ENCODE measurements at regions not wholly inside any gene's neighbourhood (a gene's known extent, or its start where the extent isn't known, plus 50 kb on each side); places are given as distances from the start of the nearest gene placed in this dataset.

- H3K4me3 ChIP-seq (ENCODE audit: low read length in 2 of 2): no peak overlapping the region
- no peaks in the 10 kb centered on the region for H3K4me1 ChIP-seq (ENCODE audit: control insufficient read depth in 2 of 2, insufficient read depth in 2 of 2, low read length in 2 of 2)
- no peaks in the 10 kb centered on the region for H3K9me3 ChIP-seq (ENCODE audit: control insufficient read depth in 2 of 2, insufficient read depth in 1 of 2, low read length in 1 of 2)
- no peak for DNase-seq (ENCODE audit: low read depth in 6 of 9, low spot score in 9 of 9)
- WGBS: 89% methylated on average over 1 of the region's 1 CpG
- H3K36me3 ChIP-seq (ENCODE audit: control insufficient read depth in 2 of 2, insufficient read depth in 2 of 2, low read length in 1 of 2): no peaks in the 10 kb centered on the region
- H3K27me3 ChIP-seq (ENCODE audit: control insufficient read depth in 2 of 2, insufficient read depth in 1 of 2, low read length in 1 of 2): no peaks in the 10 kb centered on the region
- no peak overlapping the region for H3K27ac ChIP-seq (ENCODE audit: low read depth in 1 of 2, low read length in 1 of 2)
These were observed 212.6 kb upstream of the SLC16A7 start for GRCh38 chr12:59383079-59383822.

GRCh38 chr12:59382282-59383078, 213.3 kb upstream of the SLC16A7 start:
- Histone ChIP-seq H3K36me3 (ENCODE audit: control insufficient read depth in 2 of 2, insufficient read depth in 2 of 2, low read length in 1 of 2) (no peaks in the 10 kb centered on the region), H3K27ac (ENCODE audit: low read depth in 1 of 2, low read length in 1 of 2) (no peak overlapping the region), H3K9me3 (ENCODE audit: control insufficient read depth in 2 of 2, insufficient read depth in 1 of 2, low read length in 1 of 2) (no peaks in the 10 kb centered on the region), H3K4me1 (ENCODE audit: control insufficient read depth in 2 of 2, insufficient read depth in 2 of 2, low read length in 2 of 2) (no peaks in the 10 kb centered on the region), H3K27me3 (ENCODE audit: control insufficient read depth in 2 of 2, insufficient read depth in 1 of 2, low read length in 1 of 2) (no peaks in the 10 kb centered on the region), H3K4me3 (ENCODE audit: low read length in 2 of 2) (no peak overlapping the region)
- WGBS: 89% methylated on average over 3 of the region's 3 CpGs
- no peak for DNase-seq (ENCODE audit: low read depth in 6 of 9, low spot score in 9 of 9)

GRCh38 chr12:59381106-59381505, 214.7 kb upstream of the SLC16A7 start:
- Histone ChIP-seq H3K9me3 (ENCODE audit: control insufficient read depth in 2 of 2, insufficient read depth in 1 of 2, low read length in 1 of 2) (no peaks in the 10 kb centered on the region), H3K27ac (ENCODE audit: low read depth in 1 of 2, low read length in 1 of 2) (no peak overlapping the region), H3K4me1 (ENCODE audit: control insufficient read depth in 2 of 2, insufficient read depth in 2 of 2, low read length in 2 of 2) (no peaks in the 10 kb centered on the region), H3K27me3 (ENCODE audit: control insufficient read depth in 2 of 2, insufficient read depth in 1 of 2, low read length in 1 of 2) (no peaks in the 10 kb centered on the region), H3K4me3 (ENCODE audit: low read length in 2 of 2) (no peak overlapping the region), H3K36me3 (ENCODE audit: control insufficient read depth in 2 of 2, insufficient read depth in 2 of 2, low read length in 1 of 2) (no peaks in the 10 kb centered on the region)
- DNase-seq (ENCODE audit: low read depth in 6 of 9, low spot score in 9 of 9): no peak

GRCh38 chr12:59375633-59376032, 220.2 kb upstream of the SLC16A7 start:
- H3K27me3 ChIP-seq (ENCODE audit: control insufficient read depth in 2 of 2, insufficient read depth in 1 of 2, low read length in 1 of 2): no peaks in the 10 kb centered on the region
- DNase-seq (ENCODE audit: low read depth in 6 of 9, low spot score in 9 of 9): no peak
- no peak overlapping the region for H3K4me3 ChIP-seq (ENCODE audit: low read length in 2 of 2)
- H3K27ac ChIP-seq (ENCODE audit: low read depth in 1 of 2, low read length in 1 of 2): no peak overlapping the region
- H3K9me3 ChIP-seq (ENCODE audit: control insufficient read depth in 2 of 2, insufficient read depth in 1 of 2, low read length in 1 of 2): no peaks in the 10 kb centered on the region
- no peaks in the 10 kb centered on the region for H3K4me1 ChIP-seq (ENCODE audit: control insufficient read depth in 2 of 2, insufficient read depth in 2 of 2, low read length in 2 of 2)
- no peaks in the 10 kb centered on the region for H3K36me3 ChIP-seq (ENCODE audit: control insufficient read depth in 2 of 2, insufficient read depth in 2 of 2, low read length in 1 of 2)
- 99% methylated on average over 4 of the region's 4 CpGs for WGBS

GRCh38 chr12:59374783-59375182, 221.0 kb upstream of the SLC16A7 start:
- 95% methylated on average over 1 of the region's 1 CpG for WGBS
- Histone ChIP-seq H3K27ac (ENCODE audit: low read depth in 1 of 2, low read length in 1 of 2) (no peak overlapping the region), H3K27me3 (ENCODE audit: control insufficient read depth in 2 of 2, insufficient read depth in 1 of 2, low read length in 1 of 2) (no peaks in the 10 kb centered on the region), H3K36me3 (ENCODE audit: control insufficient read depth in 2 of 2, insufficient read depth in 2 of 2, low read length in 1 of 2) (no peaks in the 10 kb centered on the region), H3K4me3 (ENCODE audit: low read length in 2 of 2) (no peak overlapping the region), H3K9me3 (ENCODE audit: control insufficient read depth in 2 of 2, insufficient read depth in 1 of 2, low read length in 1 of 2) (no peaks in the 10 kb centered on the region), H3K4me1 (ENCODE audit: control insufficient read depth in 2 of 2, insufficient read depth in 2 of 2, low read length in 2 of 2) (no peaks in the 10 kb centered on the region)
- DNase-seq (ENCODE audit: low read depth in 6 of 9, low spot score in 9 of 9): no peak

- H3K36me3 ChIP-seq (ENCODE audit: control insufficient read depth in 2 of 2, insufficient read depth in 2 of 2, low read length in 1 of 2): no peaks in the 10 kb centered on the region
- 83% methylated on average over 3 of the region's 3 CpGs for WGBS
- DNase-seq (ENCODE audit: low read depth in 6 of 9, low spot score in 9 of 9): no peak
- H3K9me3 ChIP-seq (ENCODE audit: control insufficient read depth in 2 of 2, insufficient read depth in 1 of 2, low read length in 1 of 2): no peaks in the 10 kb centered on the region
- H3K27me3 ChIP-seq (ENCODE audit: control insufficient read depth in 2 of 2, insufficient read depth in 1 of 2, low read length in 1 of 2): no peaks in the 10 kb centered on the region
- no peak overlapping the region for H3K4me3 ChIP-seq (ENCODE audit: low read length in 2 of 2)
- no peaks in the 10 kb centered on the region for H3K4me1 ChIP-seq (ENCODE audit: control insufficient read depth in 2 of 2, insufficient read depth in 2 of 2, low read length in 2 of 2)
- no peak overlapping the region for H3K27ac ChIP-seq (ENCODE audit: low read depth in 1 of 2, low read length in 1 of 2)
These were observed 222.9 kb upstream of the SLC16A7 start for GRCh38 chr12:59372956-59373355.

- Histone ChIP-seq H3K4me1 (ENCODE audit: control insufficient read depth in 2 of 2, insufficient read depth in 2 of 2, low read length in 2 of 2) (no peaks in the 10 kb centered on the region), H3K27me3 (ENCODE audit: control insufficient read depth in 2 of 2, insufficient read depth in 1 of 2, low read length in 1 of 2) (no peaks in the 10 kb centered on the region), H3K27ac (ENCODE audit: low read depth in 1 of 2, low read length in 1 of 2) (no peak overlapping the region), H3K36me3 (ENCODE audit: control insufficient read depth in 2 of 2, insufficient read depth in 2 of 2, low read length in 1 of 2) (no peaks in the 10 kb centered on the region), H3K4me3 (ENCODE audit: low read length in 2 of 2) (no peak overlapping the region), H3K9me3 (ENCODE audit: control insufficient read depth in 2 of 2, insufficient read depth in 1 of 2, low read length in 1 of 2) (no peaks in the 10 kb centered on the region)
- WGBS: 95% methylated on average over 3 of the region's 3 CpGs
- DNase-seq (ENCODE audit: low read depth in 6 of 9, low spot score in 9 of 9): no peak
These were observed 224.9 kb upstream of the SLC16A7 start for GRCh38 chr12:59370933-59371332.

- no peak overlapping the region for H3K27ac ChIP-seq (ENCODE audit: low read depth in 1 of 2, low read length in 1 of 2)
- no peak for DNase-seq (ENCODE audit: low read depth in 6 of 9, low spot score in 9 of 9)
- H3K9me3 ChIP-seq (ENCODE audit: control insufficient read depth in 2 of 2, insufficient read depth in 1 of 2, low read length in 1 of 2): no peaks in the 10 kb centered on the region
- H3K27me3 ChIP-seq (ENCODE audit: control insufficient read depth in 2 of 2, insufficient read depth in 1 of 2, low read length in 1 of 2): no peaks in the 10 kb centered on the region
- 86% methylated on average over 2 of the region's 2 CpGs for WGBS
- H3K36me3 ChIP-seq (ENCODE audit: control insufficient read depth in 2 of 2, insufficient read depth in 2 of 2, low read length in 1 of 2): no peaks in the 10 kb centered on the region
- H3K4me1 ChIP-seq (ENCODE audit: control insufficient read depth in 2 of 2, insufficient read depth in 2 of 2, low read length in 2 of 2): no peaks in the 10 kb centered on the region
- H3K4me3 ChIP-seq (ENCODE audit: low read length in 2 of 2): no peak overlapping the region
These were observed 230.7 kb upstream of the SLC16A7 start for GRCh38 chr12:59365133-59365532.

- DNase-seq (ENCODE audit: low read depth in 6 of 9, low spot score in 9 of 9): no peak
- Histone ChIP-seq H3K27me3 (ENCODE audit: control insufficient read depth in 2 of 2, insufficient read depth in 1 of 2, low read length in 1 of 2) (no peaks in the 10 kb centered on the region), H3K9me3 (ENCODE audit: control insufficient read depth in 2 of 2, insufficient read depth in 1 of 2, low read length in 1 of 2) (no peaks in the 10 kb centered on the region), H3K36me3 (ENCODE audit: control insufficient read depth in 2 of 2, insufficient read depth in 2 of 2, low read length in 1 of 2) (no peaks in the 10 kb centered on the region), H3K27ac (ENCODE audit: low read depth in 1 of 2, low read length in 1 of 2) (no peak overlapping the region), H3K4me3 (ENCODE audit: low read length in 2 of 2) (no peak overlapping the region), H3K4me1 (ENCODE audit: control insufficient read depth in 2 of 2, insufficient read depth in 2 of 2, low read length in 2 of 2) (no peaks in the 10 kb centered on the region)
- WGBS: 61% methylated on average over 1 of the region's 1 CpG
These were observed 238.0 kb upstream of the SLC16A7 start for GRCh38 chr12:59357811-59358210.

Measured in thymus (tissue), 11 donors.